RPMI8226 (cell line): ENCODE measurements at regions not wholly inside any gene's neighbourhood (a gene's known extent, or its start where the extent isn't known, plus 50 kb on each side); places are given as distances from the start of the nearest gene placed in this dataset.

ENCODE experiments used
- DNase-seq: peaks from one replicate; pipeline ENCODE4 v3.0.0-alpha.2; 2015

GRCh38 chr10:10223131-10223530 lies 794.5 kb upstream of the CELF2 start:
- DNase-seq = no peak

GRCh38 chr10:10225136-10225676 lies 792.5 kb upstream of the CELF2 start:
- DNase-seq = no peak

- DNase-seq = no peak
Observed at GRCh38 chr10:10233229-10233628, 784.4 kb upstream of the CELF2 start.

- no peak for DNase-seq
Observed at GRCh38 chr10:10235003-10235402, 782.7 kb upstream of the CELF2 start.

- no peak for DNase-seq
Observed at GRCh38 chr10:10247585-10247984, 770.1 kb upstream of the CELF2 start.

- DNase-seq = no peak
Observed at GRCh38 chr10:10256860-10257259, 760.8 kb upstream of the CELF2 start.

- DNase-seq = no peak
Observed at GRCh38 chr10:10259013-10259412, 758.7 kb upstream of the CELF2 start.

- DNase-seq = no peak
Observed at GRCh38 chr10:10270126-10271050, 747.3 kb upstream of the CELF2 start.

GRCh38 chr10:10271639-10272192 lies 746.0 kb upstream of the CELF2 start:
- no peak for DNase-seq

GRCh38 chr10:10273661-10274060 lies 744.0 kb upstream of the CELF2 start:
- no peak for DNase-seq

- DNase-seq = no peak
Observed at GRCh38 chr10:10279906-10280305, 737.8 kb upstream of the CELF2 start.

GRCh38 chr10:10292501-10292900 lies 725.2 kb upstream of the CELF2 start:
- no peak for DNase-seq

- no peak for DNase-seq
Observed at GRCh38 chr10:10293041-10293440, 724.6 kb upstream of the CELF2 start.

GRCh38 chr10:10293481-10293951 lies 724.2 kb upstream of the CELF2 start:
- no peak for DNase-seq

GRCh38 chr10:10294184-10294880 lies 723.3 kb upstream of the CELF2 start:
- DNase-seq = no peak

GRCh38 chr10:10294881-10295529 lies 722.7 kb upstream of the CELF2 start:
- DNase-seq = no peak

GRCh38 chr10:10295537-10295936 lies 722.1 kb upstream of the CELF2 start:
- no peak for DNase-seq

GRCh38 chr10:10302689-10303088 lies 715.0 kb upstream of the CELF2 start:
- DNase-seq = no peak

GRCh38 chr10:10307036-10307435 lies 710.6 kb upstream of the CELF2 start:
- DNase-seq = no peak

- no peak for DNase-seq
Observed at GRCh38 chr10:10307551-10307950, 710.1 kb upstream of the CELF2 start.

GRCh38 chr10:10310498-10310897 lies 707.2 kb upstream of the CELF2 start:
- DNase-seq = no peak

- no peak for DNase-seq
Observed at GRCh38 chr10:10311966-10312365, 705.7 kb upstream of the CELF2 start.
